ENCODE measurements at regions not wholly inside any gene's neighbourhood (a gene's known extent, or its start where the extent isn't known, plus 50 kb on each side); places are given as distances from the start of the nearest gene placed in this dataset.

- no peak for TF ChIP-seq CHD7 (IDR thresholded peaks at IDR 0.05; ENCODE audit: insufficient replicate concordance, low read length)
- no peak for TF ChIP-seq TEAD4 (IDR thresholded peaks at IDR 0.05; ENCODE audit: low read depth, low read length)
- TF ChIP-seq CTCF (IDR thresholded peaks at IDR 0.05; ENCODE audit: control extremely low read depth in 1 of 3, insufficient read depth in 1 of 3, low read depth in 1 of 3, low read length in 3 of 3), result no peak
- no peak for TF ChIP-seq CBX5 (IDR thresholded peaks at IDR 0.05; ENCODE audit: low read depth, low read length)
- no peak for TF ChIP-seq POLR2AphosphoS5 (IDR thresholded peaks at IDR 0.05; ENCODE audit: low read depth, low read length)
- TF ChIP-seq CHD2 (IDR thresholded peaks at IDR 0.05; ENCODE audit: low read length), result no peak
- TF ChIP-seq SAP30 (IDR thresholded peaks at IDR 0.05; ENCODE audit: insufficient read depth, insufficient replicate concordance, low read length), result no peak
- TF ChIP-seq EZH2 (IDR thresholded peaks at IDR 0.05; ENCODE audit: low read depth, low read length, severe bottlenecking), result no peak
- no peak for TF ChIP-seq YY1 (IDR thresholded peaks at IDR 0.05; ENCODE audit: low read depth, low read length)
- TF ChIP-seq TCF12 (IDR thresholded peaks at IDR 0.05; ENCODE audit: low read depth, low read length), result no peak
- no peak for TF ChIP-seq CREB1 (IDR thresholded peaks at IDR 0.05)
Observed at GRCh38 chr5:52481851-52482250, 305.9 kb upstream of the ITGA1 start (continued).

Data from H1 (cell line).